PC-3 (cell line): ENCODE measurements at regions not wholly inside any gene's neighbourhood (a gene's known extent, or its start where the extent isn't known, plus 50 kb on each side); places are given as distances from the start of the nearest gene placed in this dataset.

Experiments
- ATAC-seq: fragments of 200-7000 bp; cut with Tn5 transposase; 2 replicates; pipeline ENCODE4 v1.9.1; 2020; ENCODE audit warnings: mild to moderate bottlenecking, moderate library complexity
- BruUV-seq: library from RNA; stranded (reverse); fragments of 400-500 nt; replicated peaks from 2 replicates; lab custom pipeline; 2021; lab: Mats Ljungman, UMichigan
- CTCF ChIA-PET: fragments of 300-600 bp; sonication (Branson Sonifier 250); formaldehyde crosslinking; loops from one replicate; lab custom pipeline; 2022; ENCODE audit warnings: antibody characterized with exemption; lab: Charles Lee
- POLR2A ChIA-PET: fragments of 300-600 bp; sonication (Branson Sonifier 250); formaldehyde crosslinking; loops from one replicate; lab custom pipeline; 2022; ENCODE audit warnings: antibody characterized with exemption; ENCODE audit not compliant: unreplicated experiment; lab: Charles Lee
- DNase-seq: peaks from one replicate; pipeline ENCODE4 v3.0.0-alpha.2; 2015
- H2AFZ ChIP-seq: fragments of 300-600 bp; sonication (generic); 2 replicates; pipeline ENCODE4 v1.6.0; 2016; ENCODE audit warnings: antibody characterized with exemption, low read length
- H3F3A ChIP-seq: fragments of 300-600 bp; sonication (generic); one replicate; pipeline ENCODE4 v1.6.0; 2017; ENCODE audit warnings: antibody characterized with exemption, low read length, control low read depth, mild to moderate bottlenecking; ENCODE audit not compliant: unreplicated experiment
- H3K27ac ChIP-seq: fragments of 300-600 bp; sonication (generic); 2 replicates; pipeline ENCODE4 v1.5.1; 2016; ENCODE audit warnings: mild to moderate bottlenecking, low read length
- H3K27me3 ChIP-seq: fragments of 300-600 bp; sonication (generic); 2 replicates; pipeline ENCODE4 v1.6.1; 2016; ENCODE audit warnings: low read length, mixed read lengths
- H3K36me3 ChIP-seq: fragments of 300-600 bp; sonication (generic); 2 replicates; pipeline ENCODE4 v1.6.1; 2016; ENCODE audit warnings: low read depth, mixed run types, low read length, mixed read lengths
- H3K4me1 ChIP-seq: fragments of 300-600 bp; sonication (generic); 2 replicates; pipeline ENCODE4 v1.5.1; 2016; ENCODE audit warnings: low read length; ENCODE audit not compliant: insufficient read depth
- H3K4me2 ChIP-seq: fragments of 300-600 bp; sonication (generic); 2 replicates; pipeline ENCODE4 v1.6.0; 2016; ENCODE audit warnings: low read length
- H3K4me3 ChIP-seq: fragments of 300-600 bp; sonication (generic); 2 replicates; pipeline ENCODE4 v1.5.1; 2016; ENCODE audit warnings: mild to moderate bottlenecking, low read length, mixed read lengths
- H3K79me2 ChIP-seq: fragments of 300-600 bp; sonication (generic); 2 replicates; pipeline ENCODE4 v1.6.1; 2017; ENCODE audit warnings: low read length, mixed read lengths
- H3K9ac ChIP-seq: fragments of 300-600 bp; sonication (generic); 2 replicates; pipeline ENCODE4 v1.6.0; 2016; ENCODE audit warnings: mild to moderate bottlenecking, low read length
- H3K9me2 ChIP-seq: fragments of 300-600 bp; sonication (generic); replicated peaks from 2 replicates; pipeline ENCODE4 v1.6.1; 2016; ENCODE audit warnings: mixed run types, low read length, mixed read lengths
- H3K9me3 ChIP-seq: fragments of 300-600 bp; sonication (generic); 2 replicates; pipeline ENCODE4 v1.6.1; 2016; ENCODE audit warnings: low read length, mixed read lengths
- H4K20me1 ChIP-seq: fragments of 300-600 bp; sonication (generic); 2 replicates; pipeline ENCODE4 v1.6.1; 2016; ENCODE audit warnings: low read length, mixed read lengths
- CTCF ChIP-seq: fragments of 300-600 bp; sonication (generic); conservative IDR thresholded peaks from 2 replicates; pipeline ENCODE4 v1.5.1; 2017; ENCODE audit warnings: antibody characterized with exemption, low read depth, mild to moderate bottlenecking, low read length
- EZH2 ChIP-seq: fragments of 300-600 bp; sonication (generic); IDR thresholded peaks from one replicate; pipeline ENCODE4 v1.6.1; 2017; ENCODE audit warnings: antibody characterized with exemption, mild to moderate bottlenecking, low read length; ENCODE audit not compliant: unreplicated experiment
- EZH2phosphoT487 ChIP-seq: fragments of 300-600 bp; sonication (generic); IDR thresholded peaks from 2 replicates; pipeline ENCODE4 v1.6.1; 2018; ENCODE audit warnings: mild to moderate bottlenecking, antibody characterized with exemption, low read length, borderline replicate concordance
- intact Hi-C: fragments of 100-400 bp; cut with micrococcal nuclease; formaldehyde crosslinking; loops from 2 replicates; pipeline ENCODE4 v1.9.0; 2023

GRCh38 chr3:6578526-6578925 lies 282.4 kb upstream of the GRM7 start:
- CTCF ChIA-PET = no interaction called here
- H3K9me2 ChIP-seq = no peaks in the 10 kb centered on the region
- H3K4me3 ChIP-seq = no peak overlapping the region
- no peaks in the 10 kb centered on the region for H3K36me3 ChIP-seq
- no TSS peak for BruUV-seq
- no peaks in the 10 kb centered on the region for H3K27me3 ChIP-seq
- no peak overlapping the region for H3K27ac ChIP-seq
- DNase-seq (no peak), ATAC-seq (no peak)
- H3K4me1 ChIP-seq = no peaks in the 10 kb centered on the region
- H3F3A ChIP-seq = no peaks in the 10 kb centered on the region
- H3K9ac ChIP-seq = no peak overlapping the region
- POLR2A ChIA-PET = no interaction called here
- no peak for TF ChIP-seq EZH2
- TF ChIP-seq EZH2phosphoT487 = no peak
- TF ChIP-seq CTCF = no peak
- peaks cover 43% of the 10 kb centered on the region for H3K9me3 ChIP-seq
- no peak overlapping the region for H3K4me2 ChIP-seq
- H4K20me1 ChIP-seq = no peaks in the 10 kb centered on the region
- H2AFZ ChIP-seq = no peak overlapping the region
- intact Hi-C loops = no loop called here
- no peaks in the 10 kb centered on the region for H3K79me2 ChIP-seq

- ChIA-PET CTCF (no interaction called here), POLR2A (no interaction called here)
- no peaks in the 10 kb centered on the region for H3K27me3 ChIP-seq
- H3K4me2 ChIP-seq = no peak overlapping the region
- no peaks in the 10 kb centered on the region for H3F3A ChIP-seq
- H3K79me2 ChIP-seq = no peaks in the 10 kb centered on the region
- H3K27ac ChIP-seq = no peak overlapping the region
- BruUV-seq = no TSS peak
- H3K4me1 ChIP-seq = no peaks in the 10 kb centered on the region
- no peak overlapping the region for H3K9ac ChIP-seq
- no peaks in the 10 kb centered on the region for H4K20me1 ChIP-seq
- ATAC-seq (no peak), DNase-seq (no peak)
- no peak overlapping the region for H3K4me3 ChIP-seq
- no peaks in the 10 kb centered on the region for H3K36me3 ChIP-seq
- TF ChIP-seq EZH2 (no peak), CTCF (no peak), EZH2phosphoT487 (no peak)
- no peak overlapping the region for H2AFZ ChIP-seq
- H3K9me3 ChIP-seq = peaks cover 24% of the 10 kb centered on the region; the same call in 1 of the 2 replicates
- H3K9me2 ChIP-seq = no peaks in the 10 kb centered on the region
- intact Hi-C loops = no loop called here
These were observed 280.1 kb upstream of the GRM7 start for GRCh38 chr3:6580808-6581207.

- no peaks in the 10 kb centered on the region for H3K79me2 ChIP-seq
- H3K9ac ChIP-seq = no peak overlapping the region
- no peaks in the 10 kb centered on the region for H3F3A ChIP-seq
- intact Hi-C loops = no loop called here
- H3K27ac ChIP-seq = no peak overlapping the region
- H3K4me3 ChIP-seq = no peak overlapping the region
- ChIA-PET CTCF (no interaction called here), POLR2A (no interaction called here)
- no peaks in the 10 kb centered on the region for H3K36me3 ChIP-seq
- no TSS peak for BruUV-seq
- TF ChIP-seq CTCF = no peak
- TF ChIP-seq EZH2 = no peak
- TF ChIP-seq EZH2phosphoT487 = no peak
- peaks cover 35% of the 10 kb centered on the region; the same call in 1 of the 2 replicates for H3K9me3 ChIP-seq
- no peaks in the 10 kb centered on the region for H3K27me3 ChIP-seq
- H4K20me1 ChIP-seq = no peaks in the 10 kb centered on the region
- no peaks in the 10 kb centered on the region for H3K4me1 ChIP-seq
- ATAC-seq (no peak), DNase-seq (no peak)
- no peak overlapping the region for H2AFZ ChIP-seq
- no peak overlapping the region for H3K4me2 ChIP-seq
- no peaks in the 10 kb centered on the region for H3K9me2 ChIP-seq
These were observed 275.6 kb upstream of the GRM7 start for GRCh38 chr3:6585360-6585759.
